PC-9 (cell line): ENCODE measurements at regions not wholly inside any gene's neighbourhood (a gene's known extent, or its start where the extent isn't known, plus 50 kb on each side); places are given as distances from the start of the nearest gene placed in this dataset.
A peak's percentile ranks its signal among the peaks of the same experiment; 100 is the strongest.

ENCODE experiments used
- BruUV-seq: library from RNA; stranded (reverse); fragments of 400-500 nt; replicated peaks from 2 replicates; lab custom pipeline; 2021; lab: Mats Ljungman, UMichigan
- CTCF ChIA-PET: fragments of 300-600 bp; sonication (Branson Sonifier 250); formaldehyde crosslinking; loops from one replicate; lab custom pipeline; 2022; ENCODE audit warnings: antibody characterized with exemption; lab: Charles Lee
- POLR2A ChIA-PET: fragments of 300-600 bp; sonication (Branson Sonifier 250); formaldehyde crosslinking; loops from one replicate; lab custom pipeline; 2022; ENCODE audit warnings: antibody characterized with exemption; ENCODE audit not compliant: unreplicated experiment; lab: Charles Lee
- DNase-seq, 2 experiments: peaks; one replicate each; pipeline versions ENCODE4 v3.0.0 to v3.0.0-alpha.2; 2015 to 2022; ENCODE audit warnings: mixed read lengths in 1 of 2
- H2AFZ ChIP-seq: fragments of 200-600 bp; sonication (generic); 2 replicates; pipeline ENCODE4 v1.8.1; 2017; ENCODE audit warnings: antibody characterized with exemption
- H3F3A ChIP-seq: fragments of 200-600 bp; sonication (generic); 2 replicates; pipeline ENCODE4 v1.8.1; 2017; ENCODE audit warnings: antibody characterized with exemption, mild to moderate bottlenecking, low read depth; ENCODE audit not compliant: insufficient read depth
- H3K27ac ChIP-seq: fragments of 200-600 bp; sonication (generic); 2 replicates; pipeline ENCODE4 v1.6.1; 2016; ENCODE audit warnings: mixed run types
- H3K27me3 ChIP-seq: fragments of 200-600 bp; sonication (generic); 2 replicates; pipeline ENCODE4 v1.6.1; 2016; ENCODE audit warnings: low read depth, mixed run types; ENCODE audit not compliant: insufficient read depth
- H3K36me3 ChIP-seq: fragments of 200-600 bp; sonication (generic); 2 replicates; pipeline ENCODE4 v1.6.1; 2016; ENCODE audit warnings: low read depth, mixed run types
- H3K4me1 ChIP-seq: fragments of 200-600 bp; sonication (generic); replicated peaks from 2 replicates; pipeline ENCODE4 v1.6.1; 2016; ENCODE audit warnings: mixed run types; ENCODE audit not compliant: insufficient read depth
- H3K4me2 ChIP-seq: fragments of 200-600 bp; sonication (generic); 2 replicates; pipeline ENCODE4 v1.6.1; 2017; ENCODE audit warnings: mixed run types
- H3K4me3 ChIP-seq: fragments of 200-600 bp; sonication (generic); 2 replicates; pipeline ENCODE4 v1.6.1; 2016; ENCODE audit warnings: mixed run types
- H3K79me2 ChIP-seq: fragments of 200-600 bp; sonication (generic); 2 replicates; pipeline ENCODE4 v1.6.1; 2017; ENCODE audit warnings: low read depth, mixed run types
- H3K9me2 ChIP-seq: fragments of 200-600 bp; sonication (generic); 2 replicates; pipeline ENCODE4 v1.8.1; 2017; ENCODE audit warnings: mild to moderate bottlenecking; ENCODE audit not compliant: insufficient read depth
- H3K9me3 ChIP-seq: fragments of 200-600 bp; sonication (generic); 2 replicates; pipeline ENCODE4 v1.8.1; 2016; ENCODE audit warnings: low read depth; ENCODE audit not compliant: insufficient read depth
- H4K20me1 ChIP-seq: fragments of 200-600 bp; sonication (generic); 2 replicates; pipeline ENCODE4 v1.8.1; 2017; ENCODE audit not compliant: insufficient read depth
- CTCF ChIP-seq: fragments of 200-600 bp; sonication (generic); conservative IDR thresholded peaks from 2 replicates; pipeline ENCODE4 v1.6.1; 2017; ENCODE audit warnings: mixed run types, antibody characterized with exemption, mild to moderate bottlenecking, moderate library complexity
- EZH2 ChIP-seq: fragments of 200-600 bp; sonication (generic); IDR thresholded peaks from 2 replicates; pipeline ENCODE4 v1.8.0; 2017; ENCODE audit warnings: antibody characterized with exemption, low read depth
- intact Hi-C: fragments of 100-400 bp; cut with micrococcal nuclease; formaldehyde crosslinking; loops from one replicate; pipeline ENCODE4 v1.10.0; 2022; ENCODE audit not compliant: unreplicated experiment

- peak overlapping the region; percentile 34; the same call in 1 of the 2 replicates for H3K27ac ChIP-seq
- H2AFZ ChIP-seq: peak overlapping the region; percentile 70; the same call in 1 of the 2 replicates
- CTCF ChIA-PET: interaction anchor here (0.6 kb wide), 1 partner anchor 447 kb away, joined by 3 read pairs; no protein-coding TSS in a partner anchor
Observed at GRCh38 chr6:22036275-22036674, 260.6 kb downstream of the PRL start.

GRCh38 chr6:22036699-22037098 is 260.1 kb downstream of the PRL start:
- H3K79me2 ChIP-seq: no peaks in the 10 kb centered on the region
- H2AFZ ChIP-seq: peak overlapping the region; percentile 13; the same call in 1 of the 2 replicates
- no peak for DNase-seq
- intact Hi-C loops: loop anchor here (5.0 to 10.0 kb wide), 4 partner anchors 188 to 791 kb away; no protein-coding TSS in a partner anchor
- H4K20me1 ChIP-seq: no peaks in the 10 kb centered on the region
- BruUV-seq: no TSS peak
- H3K4me1 ChIP-seq: peaks cover 22% of the 10 kb centered on the region
- peak overlapping the region; percentile 73 for H3K4me2 ChIP-seq
- H3K27ac ChIP-seq: peak overlapping the region; percentile 34; the same call in 1 of the 2 replicates
- peak overlapping the region; percentile 18; the same call in 1 of the 2 replicates for H3K4me3 ChIP-seq
- ChIA-PET CTCF (interaction anchor here (0.6 kb wide), 1 partner anchor 448 kb away, joined by 3 read pairs; no protein-coding TSS in a partner anchor), POLR2A (no interaction called here)
- no peaks in the 10 kb centered on the region for H3K36me3 ChIP-seq
- H3F3A ChIP-seq: no peaks in the 10 kb centered on the region; the same call in 1 of the 2 replicates
- peaks cover 11% of the 10 kb centered on the region; the same call in 1 of the 2 replicates for H3K9me3 ChIP-seq
- no peaks in the 10 kb centered on the region for H3K9me2 ChIP-seq
- TF ChIP-seq EZH2: no peak
- TF ChIP-seq CTCF: no peak
- no peaks in the 10 kb centered on the region for H3K27me3 ChIP-seq

More at GRCh38 chr6:22036275-22036674, 260.6 kb downstream of the PRL start:
- Histone ChIP-seq H3K27me3 (no peaks in the 10 kb centered on the region), H3K4me1 (peaks cover 22% of the 10 kb centered on the region), H3K9me3 (peaks cover 11% of the 10 kb centered on the region; the same call in 1 of the 2 replicates), H3K79me2 (no peaks in the 10 kb centered on the region), H3K9me2 (no peaks in the 10 kb centered on the region), H3K4me3 (peak overlapping the region; percentile 18; the same call in 1 of the 2 replicates), H3K36me3 (no peaks in the 10 kb centered on the region), H4K20me1 (no peaks in the 10 kb centered on the region), H3F3A (no peaks in the 10 kb centered on the region; the same call in 1 of the 2 replicates), H3K4me2 (peak overlapping the region; percentile 73)
- TF ChIP-seq EZH2: no peak
- no peak for TF ChIP-seq CTCF
- POLR2A ChIA-PET: no interaction called here
- peak; percentile 84 to 91 for DNase-seq
- no TSS peak for BruUV-seq
- intact Hi-C loops: loop anchor here (5.0 to 10.0 kb wide), 4 partner anchors 189 to 791 kb away; no protein-coding TSS in a partner anchor

GRCh38 chr6:22041797-22042480 is 254.9 kb downstream of the PRL start:
- Histone ChIP-seq H3K36me3 (no peaks in the 10 kb centered on the region), H3K9me3 (peaks cover 11% of the 10 kb centered on the region; the same call in 1 of the 2 replicates), H3K9me2 (no peaks in the 10 kb centered on the region), H4K20me1 (no peaks in the 10 kb centered on the region), H3K4me1 (peaks cover 5% of the 10 kb centered on the region), H3F3A (no peaks in the 10 kb centered on the region; the same call in 1 of the 2 replicates), H3K4me3 (no peak overlapping the region), H3K27ac (no peak overlapping the region), H3K4me2 (no peak overlapping the region), H2AFZ (no peak overlapping the region), H3K27me3 (no peaks in the 10 kb centered on the region), H3K79me2 (no peaks in the 10 kb centered on the region)
- POLR2A ChIA-PET: interaction anchor here (0.7 kb wide), 1 partner anchor 786 kb away, joined by 8 read pairs; no protein-coding TSS in a partner anchor
- DNase-seq: no peak
- no TSS peak for BruUV-seq
- intact Hi-C loops: loop anchor here (5.0 kb wide), 1 partner anchor 445 kb away; no protein-coding TSS in a partner anchor
- CTCF ChIA-PET: no interaction called here
- no peak for TF ChIP-seq CTCF
- TF ChIP-seq EZH2: no peak
